K562 (cell line): ENCODE measurements at regions not wholly inside any gene's neighbourhood (a gene's known extent, or its start where the extent isn't known, plus 50 kb on each side); places are given as distances from the start of the nearest gene placed in this dataset.
"Not testable (repeated sequence)": the region's sequence is repeated elsewhere in the genome, so short reads cannot be mapped to it uniquely, and the experiment has no call there.

Experiments
- ATAC-seq: fragments of 200-7000 bp; cut with Tn5 transposase; 3 replicates; pipeline ENCODE4 v1.9.1; 2020; ENCODE audit warnings: moderate library complexity
- BruUV-seq: library from RNA; stranded (reverse); fragments of 400-500 nt; replicated peaks from 2 replicates; lab custom pipeline; 2021; lab: Mats Ljungman, UMichigan
- CTCF ChIA-PET: fragments of 300-600 bp; formaldehyde crosslinking; extraction: SDS; loops from one replicate; lab custom pipeline; 2021; ENCODE audit warnings: low intra/inter-chr PET ratio; lab: Yijun Ruan, JAX
- POLR2A ChIA-PET: fragments of 300-600, 350-650 bp; sonication (Branson Sonifier 250); formaldehyde crosslinking; extraction: SDS; loops from one replicate; lab custom pipeline; 2021; ENCODE audit warnings: antibody characterized with exemption, inconsistent platforms; lab: Yijun Ruan, JAX
- DNase-seq, 4 experiments: peaks; one replicate each; pipeline versions ENCODE4 v3.0.0 to v3.0.0-alpha.2; 2011 to 2018; ENCODE audit warnings: low spot score in 3 of 4, mixed read lengths in 3 of 4; ENCODE audit errors: extremely low read depth in 1 of 4
- FAIRE-seq: peaks from 2 replicates; lab custom pipeline; 2011; peaks lifted over from hg19 to GRCh38; lab: Jason Lieb, UNC
- H2AFZ ChIP-seq: 2 replicates; pipeline ENCODE4 v1.6.0; 2011; ENCODE audit warnings: low read depth, low read length, control low read depth, inconsistent platforms
- H3K27ac ChIP-seq: fragments of 200-600 bp; 3 replicates; pipeline ENCODE4 v1.8.0; 2011; ENCODE audit warnings: low read depth, mild to moderate bottlenecking, control low read depth, inconsistent platforms, low read length, moderate library complexity, mixed read lengths; ENCODE audit errors: extremely low read depth
- H3K27me3 ChIP-seq, 2 experiments: fragments of 300-600 bp in 1 of 2; 2 replicates in 1 of 2; 3 replicates in 1 of 2; pipeline versions ENCODE4 v1.6.0 to v1.8.0; 2011; ENCODE audit warnings: inconsistent platforms in 2 of 2, low read length in 2 of 2, mild to moderate bottlenecking in 1 of 2, mixed read lengths in 1 of 2, moderate library complexity in 1 of 2; ENCODE audit not compliant: control insufficient read depth in 2 of 2, insufficient read depth in 2 of 2
- H3K36me3 ChIP-seq: fragments of 300-600 bp; 3 replicates; pipeline ENCODE4 v1.8.0; 2011; ENCODE audit warnings: mild to moderate bottlenecking, low read length, inconsistent platforms; ENCODE audit not compliant: control insufficient read depth, insufficient read depth
- H3K4me1 ChIP-seq, 2 experiments: fragments of 200-600 bp in 1 of 2; replicated peaks in 1 of 2; 2 replicates in 1 of 2; 3 replicates in 1 of 2; pipeline versions ENCODE4 v1.5.1 to v1.8.0; 2011; ENCODE audit warnings: inconsistent platforms in 2 of 2, low read length in 2 of 2, mild to moderate bottlenecking in 1 of 2, mixed read lengths in 1 of 2, moderate library complexity in 1 of 2; ENCODE audit not compliant: control insufficient read depth in 2 of 2, insufficient read depth in 2 of 2
- H3K4me2 ChIP-seq: 2 replicates; pipeline ENCODE4 v1.6.1; 2011; ENCODE audit warnings: low read length, control low read depth, inconsistent platforms, mixed read lengths; ENCODE audit not compliant: insufficient read depth
- H3K4me3 ChIP-seq: fragments of 200-600 bp; sonication (generic), shearing (Covaris generic); 2 replicates; pipeline ENCODE4 v1.5.1; 2016; ENCODE audit warnings: control low read depth, inconsistent platforms
- H3K79me2 ChIP-seq: fragments of 200-600 bp; 3 replicates; pipeline ENCODE4 v1.8.0; 2011; ENCODE audit warnings: low read length, inconsistent platforms; ENCODE audit not compliant: control insufficient read depth, insufficient read depth
- H3K9ac ChIP-seq, 2 experiments: 2 replicates each; pipeline versions ENCODE4 v1.6.0 to v1.6.1; 2011; ENCODE audit warnings: low read depth in 2 of 2, low read length in 2 of 2, control low read depth in 1 of 2, inconsistent platforms in 1 of 2, mild to moderate bottlenecking in 1 of 2, mixed read lengths in 1 of 2; ENCODE audit not compliant: insufficient read depth in 1 of 2
- H3K9me1 ChIP-seq: one replicate; pipeline ENCODE4 v1.6.0; 2011; ENCODE audit warnings: inconsistent platforms, mild to moderate bottlenecking, low read length, moderate library complexity; ENCODE audit not compliant: control insufficient read depth, insufficient read depth
- H3K9me3 ChIP-seq: replicated peaks from 2 replicates; pipeline ENCODE4 v1.5.1; 2011; ENCODE audit warnings: low read depth, low read length, inconsistent platforms; ENCODE audit not compliant: control insufficient read depth, insufficient read depth
- H4K20me1 ChIP-seq: replicated peaks from 2 replicates; pipeline ENCODE4 v1.6.1; 2011; ENCODE audit warnings: low read length, inconsistent platforms, mixed read lengths; ENCODE audit not compliant: control insufficient read depth, insufficient read depth
- DEAF1 ChIP-seq: fragments of 450-650 bp; formaldehyde crosslinking; IDR thresholded peaks from 2 replicates; pipeline ENCODE4 v1.4.0; 2020; ENCODE audit warnings: mild to moderate bottlenecking, moderate library complexity
- RAD21 ChIP-seq, 2 experiments: fragments of 250-450 bp in 1 of 2; fragments of 450-650 bp in 1 of 2; sonication (Bioruptor Pico) in 1 of 2; formaldehyde crosslinking in 1 of 2; IDR thresholded peaks in 1 of 2; conservative IDR thresholded peaks in 1 of 2; 2 replicates each; pipeline versions ENCODE4 v1.4.0 to v1.8.0; 2020 to 2022; ENCODE audit warnings: mild to moderate bottlenecking in 2 of 2, moderate library complexity in 1 of 2
- REST ChIP-seq, 2 experiments: fragments of 450-650 bp; formaldehyde crosslinking in 1 of 2; IDR thresholded peaks; 2 replicates each; pipeline versions ENCODE4 v1.4.0 to v1.6.1; 2014 to 2020; ENCODE audit warnings: mild to moderate bottlenecking in 2 of 2, borderline replicate concordance in 1 of 2, low read depth in 1 of 2
- WGBS: fragments of 100-300 bp; shearing (Covaris generic); methylation state at CpG from one replicate; pipeline ENCODE4 v1.1.6; 2016; ENCODE audit warnings: low coverage, mixed read lengths; ENCODE audit not compliant: insufficient coverage; ENCODE audit errors: missing lambda C conversion rate; 5-methylcytosine and 5-hydroxymethylcytosine counted together
- in situ Hi-C: fragments of 300-500 bp; cut with MboI; formaldehyde crosslinking; loops from 4 replicates; pipeline ENCODE4 v1.15.0; 2018; ENCODE audit warnings: inconsistent platforms, mixed read lengths
- intact Hi-C: fragments of 100-400 bp; cut with micrococcal nuclease; formaldehyde crosslinking; loops from 2 replicates; pipeline ENCODE4 v1.14.2; 2022
- TF ChIP-seq, protein P1 (sequence below), 3 experiments: IDR thresholded peaks in 2 of 3; conservative IDR thresholded peaks in 1 of 3; 2 replicates each; pipeline ENCODE4 v1.5.1; 2011 to 2012; ENCODE audit warnings: low read length in 3 of 3, mild to moderate bottlenecking in 3 of 3, control low read depth in 2 of 3, improper control_type of control experiment in 1 of 3, inconsistent platforms in 1 of 3, low read depth in 1 of 3, mixed read lengths in 1 of 3, moderate library complexity in 1 of 3; ENCODE audit not compliant: insufficient read depth in 2 of 3

DNA sequence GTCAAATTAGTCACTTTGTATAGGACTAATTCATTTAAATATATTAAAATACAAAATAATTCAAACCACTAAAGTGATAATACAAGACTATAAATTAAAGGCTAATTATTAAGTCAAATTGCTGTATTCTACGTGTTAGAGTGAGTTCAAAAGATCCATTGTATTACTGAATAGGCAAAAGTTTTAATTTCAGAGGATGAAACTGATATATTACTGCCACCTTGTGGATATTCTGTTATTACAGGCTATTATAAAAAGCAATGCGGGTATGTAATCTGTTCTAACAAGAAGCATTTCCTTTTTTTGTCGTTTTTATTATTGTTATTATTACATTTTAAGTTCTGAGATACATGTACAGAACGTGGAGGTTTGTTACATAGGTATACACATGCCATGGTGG lies 66.7 kb upstream of the XKR3 start:
- POLR2A ChIA-PET; in situ Hi-C loops; H3K4me1 ChIP-seq; DNase-seq; BruUV-seq; H3K9ac ChIP-seq; ATAC-seq; H3K4me3 ChIP-seq; H2AFZ ChIP-seq; H3K36me3 ChIP-seq; H3K9me1 ChIP-seq; H3K4me2 ChIP-seq; H3K27me3 ChIP-seq; H4K20me1 ChIP-seq; FAIRE-seq; H3K9me3 ChIP-seq; H3K79me2 ChIP-seq; CTCF ChIA-PET; H3K27ac ChIP-seq; TF ChIP-seq REST (CRISPR knock-in tag; IDR thresholded peaks at IDR 0.05; ENCODE audit: low read depth): not testable (repeated sequence)
- peak; percentile 59 to 68 for TF ChIP-seq RAD21 (CRISPR knock-in tag; conservative IDR thresholded peaks at IDR 0.05 in 1 of 2, IDR thresholded peaks at IDR 0.05 in 1 of 2)
- TF ChIP-seq, protein P1, sequence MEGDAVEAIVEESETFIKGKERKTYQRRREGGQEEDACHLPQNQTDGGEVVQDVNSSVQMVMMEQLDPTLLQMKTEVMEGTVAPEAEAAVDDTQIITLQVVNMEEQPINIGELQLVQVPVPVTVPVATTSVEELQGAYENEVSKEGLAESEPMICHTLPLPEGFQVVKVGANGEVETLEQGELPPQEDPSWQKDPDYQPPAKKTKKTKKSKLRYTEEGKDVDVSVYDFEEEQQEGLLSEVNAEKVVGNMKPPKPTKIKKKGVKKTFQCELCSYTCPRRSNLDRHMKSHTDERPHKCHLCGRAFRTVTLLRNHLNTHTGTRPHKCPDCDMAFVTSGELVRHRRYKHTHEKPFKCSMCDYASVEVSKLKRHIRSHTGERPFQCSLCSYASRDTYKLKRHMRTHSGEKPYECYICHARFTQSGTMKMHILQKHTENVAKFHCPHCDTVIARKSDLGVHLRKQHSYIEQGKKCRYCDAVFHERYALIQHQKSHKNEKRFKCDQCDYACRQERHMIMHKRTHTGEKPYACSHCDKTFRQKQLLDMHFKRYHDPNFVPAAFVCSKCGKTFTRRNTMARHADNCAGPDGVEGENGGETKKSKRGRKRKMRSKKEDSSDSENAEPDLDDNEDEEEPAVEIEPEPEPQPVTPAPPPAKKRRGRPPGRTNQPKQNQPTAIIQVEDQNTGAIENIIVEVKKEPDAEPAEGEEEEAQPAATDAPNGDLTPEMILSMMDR (IDR thresholded peaks at IDR 0.05 in 2 of 3, conservative IDR thresholded peaks at IDR 0.05 in 1 of 3; ENCODE audit: insufficient read depth in 2 of 3, low read depth in 1 of 3, low read length in 3 of 3) = peak in 1 of 3 experiments; percentile 21; a peak in 1 of 6 replicates
- TF ChIP-seq REST (IDR thresholded peaks at IDR 0.05; ENCODE audit: borderline replicate concordance) = peak; percentile 44; the same call in 1 of the 2 replicates
- peak; percentile 29; the same call in 1 of the 2 replicates for TF ChIP-seq DEAF1 (CRISPR knock-in tag)
- intact Hi-C loops = loop anchor here (10.0 kb wide), 1 partner anchor 117 kb away; no protein-coding TSS in a partner anchor
- WGBS = 0% methylated on average over 3 of the region's 4 CpGs
